HS-27A (cell line): ENCODE measurements at regions not wholly inside any gene's neighbourhood (a gene's known extent, or its start where the extent isn't known, plus 50 kb on each side); places are given as distances from the start of the nearest gene placed in this dataset.

Source experiments
- DNase-seq: peaks from one replicate; pipeline ENCODE4 v3.0.0-alpha.2; 2012; ENCODE audit warnings: low read depth, missing footprints

GRCh38 chr14:71467361-71467811, 464.8 kb upstream of the RGS6 start:
- DNase-seq = no peak

GRCh38 chr14:71468701-71469100, 463.5 kb upstream of the RGS6 start:
- no peak for DNase-seq

- DNase-seq = no peak
These were observed 462.4 kb upstream of the RGS6 start for GRCh38 chr14:71469643-71470335.

- no peak for DNase-seq
These were observed 460.4 kb upstream of the RGS6 start for GRCh38 chr14:71471634-71472355.

- no peak for DNase-seq
These were observed 459.6 kb upstream of the RGS6 start for GRCh38 chr14:71472356-71473340.

- no peak for DNase-seq
These were observed 458.4 kb upstream of the RGS6 start for GRCh38 chr14:71473843-71474242.

GRCh38 chr14:71474301-71475265, 457.6 kb upstream of the RGS6 start:
- no peak for DNase-seq

GRCh38 chr14:71475916-71476315, 456.3 kb upstream of the RGS6 start:
- DNase-seq = no peak

- DNase-seq = no peak
These were observed 453.7 kb upstream of the RGS6 start for GRCh38 chr14:71478542-71478941.

GRCh38 chr14:71481021-71481654, 451.1 kb upstream of the RGS6 start:
- no peak for DNase-seq

- no peak for DNase-seq
These were observed 449.6 kb upstream of the RGS6 start for GRCh38 chr14:71482671-71483070.

- no peak for DNase-seq
These were observed 449.1 kb upstream of the RGS6 start for GRCh38 chr14:71483154-71483553.

GRCh38 chr14:71485833-71486232, 446.4 kb upstream of the RGS6 start:
- DNase-seq = no peak

- no peak for DNase-seq
These were observed 445.9 kb upstream of the RGS6 start for GRCh38 chr14:71486279-71486678.

GRCh38 chr14:71487449-71487848, 444.8 kb upstream of the RGS6 start:
- DNase-seq = no peak

GRCh38 chr14:71487941-71488340, 444.3 kb upstream of the RGS6 start:
- no peak for DNase-seq

GRCh38 chr14:71488703-71489191, 443.5 kb upstream of the RGS6 start:
- DNase-seq = no peak

- no peak for DNase-seq
These were observed 442.5 kb upstream of the RGS6 start for GRCh38 chr14:71489742-71490141.

- no peak for DNase-seq
These were observed 440.3 kb upstream of the RGS6 start for GRCh38 chr14:71491931-71492330.

- no peak for DNase-seq
These were observed 439.9 kb upstream of the RGS6 start for GRCh38 chr14:71492346-71492745.
